GM12872 (cell line): ENCODE measurements at regions not wholly inside any gene's neighbourhood (a gene's known extent, or its start where the extent isn't known, plus 50 kb on each side); places are given as distances from the start of the nearest gene placed in this dataset.

ENCODE experiments used
- TF ChIP-seq, protein P1 (sequence below): IDR thresholded peaks from 3 replicates; pipeline ENCODE4 v1.5.1; 2011; ENCODE audit warnings: low read depth, mild to moderate bottlenecking, low read length, moderate library complexity; ENCODE audit not compliant: insufficient read depth

DNA sequence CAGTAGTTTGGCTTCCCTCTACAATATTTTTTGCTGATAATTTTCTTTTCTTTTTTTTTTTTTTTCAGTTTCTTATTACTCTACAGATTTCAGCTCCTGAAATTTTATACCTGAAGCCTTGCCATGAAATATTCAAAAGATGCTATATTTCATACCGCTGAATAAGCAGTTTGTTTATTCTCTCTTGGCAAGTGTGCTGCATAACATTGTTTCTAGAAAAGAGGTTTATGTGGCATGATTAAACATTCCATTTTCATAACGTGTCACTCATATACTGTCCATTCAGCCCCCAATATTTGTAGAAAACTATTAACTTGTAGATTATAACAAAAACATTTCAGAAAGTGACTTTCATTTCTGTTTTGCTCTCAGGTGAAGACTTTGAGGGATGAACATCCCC lies 174.4 kb upstream of the NOX3 start:
- TF ChIP-seq, protein P1, sequence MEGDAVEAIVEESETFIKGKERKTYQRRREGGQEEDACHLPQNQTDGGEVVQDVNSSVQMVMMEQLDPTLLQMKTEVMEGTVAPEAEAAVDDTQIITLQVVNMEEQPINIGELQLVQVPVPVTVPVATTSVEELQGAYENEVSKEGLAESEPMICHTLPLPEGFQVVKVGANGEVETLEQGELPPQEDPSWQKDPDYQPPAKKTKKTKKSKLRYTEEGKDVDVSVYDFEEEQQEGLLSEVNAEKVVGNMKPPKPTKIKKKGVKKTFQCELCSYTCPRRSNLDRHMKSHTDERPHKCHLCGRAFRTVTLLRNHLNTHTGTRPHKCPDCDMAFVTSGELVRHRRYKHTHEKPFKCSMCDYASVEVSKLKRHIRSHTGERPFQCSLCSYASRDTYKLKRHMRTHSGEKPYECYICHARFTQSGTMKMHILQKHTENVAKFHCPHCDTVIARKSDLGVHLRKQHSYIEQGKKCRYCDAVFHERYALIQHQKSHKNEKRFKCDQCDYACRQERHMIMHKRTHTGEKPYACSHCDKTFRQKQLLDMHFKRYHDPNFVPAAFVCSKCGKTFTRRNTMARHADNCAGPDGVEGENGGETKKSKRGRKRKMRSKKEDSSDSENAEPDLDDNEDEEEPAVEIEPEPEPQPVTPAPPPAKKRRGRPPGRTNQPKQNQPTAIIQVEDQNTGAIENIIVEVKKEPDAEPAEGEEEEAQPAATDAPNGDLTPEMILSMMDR: no peak

- TF ChIP-seq, protein P1: no peak
Measured at GRCh38 chr6:155629652-155630051, 174.0 kb upstream of the NOX3 start.

DNA sequence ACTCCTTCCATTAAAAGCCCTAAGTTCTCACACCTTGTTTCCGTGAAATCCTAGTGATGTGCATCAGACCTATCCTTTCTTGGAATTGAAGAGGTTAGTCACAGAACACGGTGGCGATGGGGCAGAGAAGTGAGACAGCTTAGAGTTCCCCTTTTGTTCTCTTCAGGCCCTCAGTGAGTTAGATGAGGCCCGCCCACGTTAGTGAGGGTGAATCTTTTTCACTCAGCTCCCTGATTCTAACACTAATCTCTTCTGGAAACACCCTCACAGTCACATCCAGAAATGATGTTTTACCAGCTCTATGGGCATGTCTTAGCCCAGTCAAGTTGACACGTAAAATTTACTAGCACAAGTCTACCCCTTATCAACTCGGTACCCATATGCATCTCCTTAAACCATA lies 172.7 kb upstream of the NOX3 start:
- TF ChIP-seq, protein P1: no peak

DNA sequence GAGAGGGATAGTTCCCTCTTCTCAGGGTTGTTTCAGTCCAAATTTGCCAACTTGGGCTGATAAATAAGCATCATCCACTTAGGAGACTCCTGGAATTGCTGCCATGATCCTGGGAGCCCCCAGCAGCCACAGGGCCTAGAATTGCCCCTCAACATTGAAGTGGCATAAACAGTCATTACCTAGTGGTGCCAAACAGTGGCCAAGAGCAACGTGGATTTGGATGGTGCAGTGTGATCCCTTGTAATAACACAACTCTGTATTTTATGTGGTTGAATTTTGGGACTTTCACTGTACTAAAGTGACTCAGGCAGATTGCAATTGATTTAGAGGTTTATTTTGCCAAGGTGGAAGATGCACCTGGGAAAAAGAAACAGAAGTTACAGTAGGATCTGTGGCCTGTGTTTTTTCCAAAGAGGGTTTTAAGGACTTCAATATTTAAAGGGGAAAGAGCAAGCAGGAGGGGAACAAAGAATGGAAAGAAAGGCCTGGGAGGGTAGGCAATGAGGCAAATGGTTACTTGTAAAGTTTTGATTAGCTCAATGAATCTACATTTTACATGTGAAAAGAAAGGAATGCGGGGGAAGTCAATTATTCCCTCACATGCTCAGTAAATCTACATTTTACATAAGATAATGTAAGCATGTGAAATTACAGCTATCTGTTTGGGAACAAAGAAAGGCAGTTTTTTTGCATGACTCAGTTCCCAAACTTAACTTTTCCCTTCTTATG lies 168.0 kb upstream of the NOX3 start:
- TF ChIP-seq, protein P1: no peak

DNA sequence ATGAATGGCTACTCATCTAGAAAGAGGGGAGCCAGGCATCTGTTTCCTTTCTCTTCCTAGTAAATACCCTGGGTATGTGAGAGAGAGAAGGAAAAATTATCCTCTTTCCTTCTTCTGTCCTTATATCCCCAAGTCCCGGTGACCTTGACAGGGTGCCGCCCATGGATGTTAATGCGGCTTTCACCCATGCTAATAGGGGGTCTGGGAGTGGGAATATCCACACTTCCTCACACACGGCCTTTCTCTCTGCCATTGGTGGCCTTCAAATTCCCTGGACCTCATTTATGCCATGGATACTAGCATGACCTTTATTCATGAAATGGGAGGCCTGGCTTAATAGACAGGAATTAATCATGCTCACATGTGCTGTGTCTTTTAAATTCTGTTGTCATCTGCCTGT lies 159.0 kb upstream of the NOX3 start:
- TF ChIP-seq, protein P1: no peak

GRCh38 chr6:155611742-155612141 lies 156.1 kb upstream of the NOX3 start:
- TF ChIP-seq, protein P1: no peak

DNA sequence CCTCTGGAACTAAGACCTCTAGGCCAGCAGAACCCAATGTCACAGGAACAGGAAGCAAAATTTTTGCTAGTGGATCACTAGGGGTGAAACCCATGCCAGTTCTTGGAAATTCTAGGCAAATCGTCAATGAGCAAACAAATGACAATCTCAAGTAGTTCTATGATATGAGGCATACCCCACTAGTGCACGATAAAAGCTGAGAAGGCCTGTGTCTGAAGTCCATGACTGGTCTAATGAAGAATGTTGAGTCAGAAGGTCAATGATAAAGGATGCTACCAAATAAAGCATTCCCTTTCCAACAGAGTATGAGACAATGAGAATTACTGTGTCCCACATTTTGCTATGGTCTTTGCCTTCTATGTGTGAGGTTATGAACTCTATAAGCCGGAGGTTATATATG lies 149.4 kb upstream of the NOX3 start:
- TF ChIP-seq, protein P1: no peak
